ENCODE measurements at regions not wholly inside any gene's neighbourhood (a gene's known extent, or its start where the extent isn't known, plus 50 kb on each side); places are given as distances from the start of the nearest gene placed in this dataset.

GRCh38 chr1:228830954-228831481 is 95.7 kb downstream of the RHOU start:
- Histone ChIP-seq H3K9ac (no peak overlapping the region), H3K4me1 (peaks cover 10 to 38% (median 13%) of the 10 kb centered on the region in 10 experiments), H3K9me3 (replicated peaks in 1 of 11) (no peaks in the 10 kb centered on the region), H3K27ac (no peak overlapping the region), H4K20me1 (no peaks in the 10 kb centered on the region), H3K27me3 (no peaks in the 10 kb centered on the region), H3K4me3 (no peak overlapping the region), H3K4me2 (peak overlapping the region in 2 of 11 experiments; percentile 23 to 45; a peak in 3 of 22 replicates), H3K36me3 (no peaks in the 10 kb centered on the region)
- no peak for TF ChIP-seq Cebpa-rat (IDR thresholded peaks at IDR 0.05)

DNA sequence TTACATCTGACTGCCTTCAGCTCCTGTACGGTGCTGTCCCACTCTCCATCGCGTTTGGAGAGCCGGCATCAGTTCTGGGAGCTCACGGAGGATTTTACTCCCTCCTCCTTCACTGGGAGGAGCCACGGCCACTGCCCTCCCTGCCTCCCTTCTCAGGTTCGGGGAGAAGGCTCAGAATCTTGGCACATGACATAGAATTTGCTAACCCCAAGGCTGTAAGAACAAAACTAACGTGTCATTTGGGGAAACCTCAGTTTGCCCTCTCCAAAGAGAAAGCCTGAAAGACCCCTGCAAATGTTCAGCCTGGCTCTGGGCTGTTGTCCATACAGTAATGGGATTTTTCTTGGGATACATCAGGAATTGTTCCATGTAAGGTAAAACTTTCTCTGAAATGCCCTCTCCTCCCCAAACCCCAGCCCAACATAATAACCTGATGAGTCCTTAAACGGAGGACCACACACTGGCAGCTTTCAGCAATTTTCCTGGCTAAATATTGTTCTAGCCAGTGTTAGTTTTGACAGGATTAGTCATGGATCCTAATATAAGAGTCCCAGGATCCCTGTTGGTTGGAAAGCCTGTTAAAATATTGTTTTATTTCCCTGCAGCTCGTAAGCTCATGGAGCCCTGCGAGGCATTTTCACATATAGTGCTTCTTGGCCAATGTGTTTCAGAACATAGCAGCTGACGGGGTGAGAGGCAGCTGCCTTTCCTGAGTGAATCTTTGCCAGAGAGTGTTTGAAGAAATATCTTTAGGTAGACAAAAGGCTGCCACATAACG is 98.8 kb downstream of the RHOU start:
- H3K4me1 ChIP-seq, result peaks cover 0 to 27% (median 0%) of the 10 kb centered on the region in 10 experiments; a peak in 8 of 20 replicates
- no peak overlapping the region for H3K27ac ChIP-seq
- H3K9ac ChIP-seq, result no peak overlapping the region
- no peak overlapping the region for H3K4me3 ChIP-seq
- H3K36me3 ChIP-seq, result no peaks in the 10 kb centered on the region
- no peak overlapping the region for H3K4me2 ChIP-seq
- H3K9me3 ChIP-seq (replicated peaks in 1 of 11), result no peaks in the 10 kb centered on the region
- H3K27me3 ChIP-seq, result no peaks in the 10 kb centered on the region
- H4K20me1 ChIP-seq, result no peaks in the 10 kb centered on the region
- TF ChIP-seq Cebpa-rat (IDR thresholded peaks at IDR 0.05), result no peak

DNA sequence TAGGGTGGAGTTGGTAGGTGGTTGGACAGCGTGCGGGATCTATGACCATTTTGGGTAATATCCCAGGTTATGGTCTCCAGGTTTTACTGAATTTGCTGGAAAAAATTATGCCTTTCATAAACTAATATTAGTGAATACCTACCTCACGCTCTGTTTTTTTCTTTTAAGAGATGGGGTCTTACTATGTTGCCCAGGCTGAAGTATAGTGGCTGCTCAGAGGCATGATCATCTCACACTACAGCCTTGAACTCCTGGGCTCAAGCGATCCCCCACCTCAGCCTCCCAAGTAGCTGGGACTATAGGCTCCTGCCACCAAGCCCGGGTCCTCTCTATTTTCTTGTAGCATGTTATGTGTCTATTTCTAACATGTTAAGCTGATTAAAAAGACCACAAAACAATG is 100.2 kb downstream of the RHOU start:
- Histone ChIP-seq H3K9me3 (replicated peaks in 1 of 11) (no peaks in the 10 kb centered on the region), H3K27me3 (no peaks in the 10 kb centered on the region), H3K4me1 (peaks cover 0 to 30% (median 0%) of the 10 kb centered on the region in 10 experiments; a peak in 8 of 20 replicates), H3K36me3 (no peaks in the 10 kb centered on the region), H3K9ac (no peak overlapping the region), H4K20me1 (no peaks in the 10 kb centered on the region), H3K4me3 (no peak overlapping the region), H3K4me2 (no peak overlapping the region), H3K27ac (no peak overlapping the region)
- TF ChIP-seq Cebpa-rat (IDR thresholded peaks at IDR 0.05), result no peak

DNA sequence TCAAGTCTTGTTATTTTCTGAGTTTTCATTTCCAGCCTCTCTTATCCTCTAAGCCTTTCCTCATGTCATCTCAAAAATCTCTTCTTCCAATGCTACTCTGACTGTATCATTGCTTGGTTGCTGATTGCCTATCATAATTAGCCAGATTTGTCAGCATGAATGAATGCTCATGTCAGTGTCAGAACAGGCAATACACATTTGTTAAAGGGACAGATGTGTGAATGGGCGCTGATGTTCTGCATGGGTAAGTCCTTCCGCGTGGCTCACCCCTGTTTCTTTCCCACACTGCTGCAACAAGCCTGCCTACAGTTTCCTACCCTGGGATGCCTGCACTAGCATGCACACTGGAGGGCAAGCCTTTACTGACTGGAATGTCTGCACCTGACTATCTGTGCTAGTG is 100.6 kb downstream of the RHOU start:
- Histone ChIP-seq H3K4me3 (no peak overlapping the region), H3K4me2 (no peak overlapping the region), H4K20me1 (no peaks in the 10 kb centered on the region), H3K27me3 (no peaks in the 10 kb centered on the region), H3K27ac (no peak overlapping the region), H3K4me1 (peaks cover 0 to 28% (median 0%) of the 10 kb centered on the region in 10 experiments; a peak in 8 of 20 replicates), H3K9me3 (replicated peaks in 1 of 11) (no peaks in the 10 kb centered on the region), H3K9ac (no peak overlapping the region), H3K36me3 (no peaks in the 10 kb centered on the region)
- TF ChIP-seq Cebpa-rat (IDR thresholded peaks at IDR 0.05), result no peak

GRCh38 chr1:228836427-228836826 is 101.1 kb downstream of the RHOU start:
- H3K36me3 ChIP-seq, result no peaks in the 10 kb centered on the region
- no peak for TF ChIP-seq Cebpa-rat (IDR thresholded peaks at IDR 0.05)
- H3K9me3 ChIP-seq (replicated peaks in 1 of 11), result no peaks in the 10 kb centered on the region
- no peak overlapping the region for H3K27ac ChIP-seq
- no peaks in the 10 kb centered on the region for H3K27me3 ChIP-seq
- no peaks in the 10 kb centered on the region for H4K20me1 ChIP-seq
- no peak overlapping the region for H3K4me2 ChIP-seq
- H3K4me1 ChIP-seq, result peaks cover 0 to 24% (median 0%) of the 10 kb centered on the region in 10 experiments; a peak in 8 of 20 replicates
- H3K9ac ChIP-seq, result no peak overlapping the region
- no peak overlapping the region for H3K4me3 ChIP-seq

GRCh38 chr1:228837032-228837431 is 101.8 kb downstream of the RHOU start:
- H3K9me3 ChIP-seq (replicated peaks in 1 of 11), result peaks cover 0 to 3% (median 0%) of the 10 kb centered on the region in 11 experiments; a peak in 7 of 22 replicates
- H3K36me3 ChIP-seq, result no peaks in the 10 kb centered on the region
- H3K4me2 ChIP-seq, result peak overlapping the region in 1 of 11 experiments; percentile 69; a peak in 2 of 22 replicates
- H3K4me1 ChIP-seq, result peaks cover 0 to 26% (median 0%) of the 10 kb centered on the region in 10 experiments; a peak in 8 of 20 replicates
- no peak for TF ChIP-seq Cebpa-rat (IDR thresholded peaks at IDR 0.05)
- H3K4me3 ChIP-seq, result no peak overlapping the region
- H4K20me1 ChIP-seq, result no peaks in the 10 kb centered on the region
- no peak overlapping the region for H3K27ac ChIP-seq
- no peaks in the 10 kb centered on the region for H3K27me3 ChIP-seq
- no peak overlapping the region for H3K9ac ChIP-seq

- Histone ChIP-seq H3K27me3 (no peaks in the 10 kb centered on the region), H4K20me1 (no peaks in the 10 kb centered on the region), H3K4me2 (peak overlapping the region in 5 of 11 experiments; percentile 4 to 69 (median 44); a peak in 8 of 22 replicates), H3K9me3 (replicated peaks in 1 of 11) (peaks cover 5 to 14% (median 9%) of the 10 kb centered on the region in 11 experiments), H3K4me1 (peaks cover 0 to 30% (median 0%) of the 10 kb centered on the region in 10 experiments; a peak in 8 of 20 replicates), H3K27ac (peak overlapping the region in 2 of 11 experiments; percentile 24 to 41; a peak in 3 of 22 replicates), H3K4me3 (no peak overlapping the region), H3K9ac (peak overlapping the region in 2 of 11 experiments; percentile 17 to 38; a peak in 2 of 22 replicates), H3K36me3 (no peaks in the 10 kb centered on the region)
- no peak for TF ChIP-seq Cebpa-rat (IDR thresholded peaks at IDR 0.05)
These were observed 102.8 kb downstream of the RHOU start for GRCh38 chr1:228837817-228838716.

- Histone ChIP-seq H3K4me2 (peak overlapping the region in 5 of 11 experiments; percentile 4 to 69 (median 44); a peak in 8 of 22 replicates), H3K27me3 (no peaks in the 10 kb centered on the region), H4K20me1 (no peaks in the 10 kb centered on the region), H3K9me3 (replicated peaks in 1 of 11) (peaks cover 7 to 19% (median 15%) of the 10 kb centered on the region in 11 experiments), H3K27ac (peak overlapping the region in 1 of 11 experiments; percentile 37; a peak in 2 of 22 replicates), H3K4me1 (peaks cover 0 to 30% (median 0%) of the 10 kb centered on the region in 10 experiments; a peak in 8 of 20 replicates), H3K36me3 (no peaks in the 10 kb centered on the region), H3K4me3 (no peak overlapping the region), H3K9ac (no peak overlapping the region)
- no peak for TF ChIP-seq Cebpa-rat (IDR thresholded peaks at IDR 0.05)
These were observed 103.6 kb downstream of the RHOU start for GRCh38 chr1:228838717-228839500.
